Stimulated activated naive CD8-positive, alpha-beta T cell treated with anti-CD3 and anti-CD28 coated beads, Interleukin-15, amount 100 ng/mL, for 72 hours (primary cell): ENCODE measurements at regions not wholly inside any gene's neighbourhood (a gene's known extent, or its start where the extent isn't known, plus 50 kb on each side); places are given as distances from the start of the nearest gene placed in this dataset.

Experiments used
- ATAC-seq: fragments of 150-1000 bp; cut with Tn5 transposase; 2 replicates; pipeline ENCODE4 v1.10.0; 2021; ENCODE audit warnings: mild to moderate bottlenecking, moderate library complexity
- DNase-seq, 2 donors: peaks; one replicate each; pipeline ENCODE4 v3.0.0; 2021 to 2022
- H3K27ac Mint-ChIP-seq, 2 donors: one replicate each; pipeline ENCODE4 v1.8.0; 2022; ENCODE audit warnings: mild to moderate bottlenecking in 2 of 2, mixed read lengths in 2 of 2, moderate library complexity in 2 of 2
- H3K27me3 Mint-ChIP-seq: one replicate; pipeline ENCODE4 v1.8.0; 2022; ENCODE audit warnings: mixed read lengths
- H3K4me1 Mint-ChIP-seq: one replicate; pipeline ENCODE4 v1.8.0; 2022; ENCODE audit warnings: mild to moderate bottlenecking, mixed read lengths
- H3K4me3 Mint-ChIP-seq, 2 donors: one replicate each; pipeline ENCODE4 v1.8.0; 2022; ENCODE audit warnings: mild to moderate bottlenecking in 2 of 2, mixed read lengths in 2 of 2, moderate library complexity in 1 of 2
- H3K9me3 Mint-ChIP-seq, 2 donors: one replicate each; pipeline ENCODE4 v1.8.0; 2022; ENCODE audit warnings: mixed read lengths in 2 of 2

DNA sequence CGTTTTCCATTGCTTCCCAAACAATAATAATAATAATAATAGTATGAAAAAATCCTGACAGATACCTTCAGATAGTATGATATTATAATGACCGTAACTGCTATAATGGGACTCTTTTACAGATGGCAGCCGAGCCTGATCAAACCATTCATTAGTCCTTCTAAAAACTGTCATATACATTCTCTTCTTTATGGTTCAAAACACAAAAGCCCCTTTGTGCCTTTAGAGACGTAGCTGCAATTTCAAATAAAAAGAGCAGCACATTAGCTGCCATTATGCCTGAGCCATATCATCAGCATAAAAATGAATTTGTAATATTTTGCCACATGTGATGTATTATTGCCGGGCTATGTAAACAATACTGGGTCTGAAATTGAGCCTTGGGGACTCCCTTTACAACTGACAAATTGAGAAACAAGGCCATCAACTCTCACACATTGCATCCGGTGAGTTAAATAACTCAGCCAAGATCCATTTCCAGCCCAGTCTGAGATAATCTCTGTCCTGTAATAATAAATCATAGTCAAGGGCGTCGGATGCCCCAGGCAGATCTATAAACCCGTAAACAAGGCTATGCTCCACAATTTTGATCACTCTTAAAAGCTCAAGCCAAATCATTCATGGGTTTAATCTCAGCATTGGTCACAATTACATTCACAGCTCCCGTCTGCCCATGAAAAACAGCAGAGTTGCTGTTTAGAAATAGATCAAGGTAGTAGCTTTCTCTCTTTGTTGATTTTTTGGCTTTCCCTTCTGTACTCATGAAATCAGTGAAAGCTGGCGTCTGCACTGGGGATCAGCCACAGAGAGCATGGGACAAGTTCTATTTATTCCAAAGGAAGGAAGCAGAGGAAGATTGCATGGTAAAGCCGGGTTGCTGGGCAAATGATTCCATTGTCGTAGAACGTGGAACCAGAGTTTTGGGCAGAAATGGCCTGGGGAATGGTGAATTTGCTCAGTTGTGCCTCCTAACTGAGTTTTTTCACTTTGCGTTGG is 150.1 kb upstream of the BMPER start:
- no peak for DNase-seq
- no peaks in the 10 kb centered on the region for H3K4me1 Mint-ChIP-seq
- ATAC-seq = no peak
- H3K27me3 Mint-ChIP-seq = no peaks in the 10 kb centered on the region
- no peaks in the 10 kb centered on the region for H3K9me3 Mint-ChIP-seq
- no peak overlapping the region for H3K27ac Mint-ChIP-seq
- no peak overlapping the region for H3K4me3 Mint-ChIP-seq

DNA sequence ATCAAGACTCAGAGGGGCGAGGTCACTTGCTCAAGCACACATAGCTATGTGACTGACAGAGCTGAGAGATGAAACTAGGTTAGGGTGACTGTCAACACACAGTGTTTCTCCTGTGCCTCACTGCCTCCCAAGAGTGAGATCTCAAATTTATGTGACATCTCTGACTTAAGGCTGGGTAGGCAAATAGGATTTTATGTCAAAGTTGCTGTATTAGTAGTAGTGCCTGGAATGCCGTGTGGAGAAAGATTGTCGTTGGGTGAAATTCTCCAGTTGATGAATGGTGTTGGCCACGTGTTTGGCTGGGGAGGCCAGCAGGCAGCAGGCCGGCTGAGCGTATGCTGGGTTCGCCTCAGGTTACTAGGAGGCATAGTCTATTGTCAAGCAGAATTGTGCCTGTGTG is 148.3 kb upstream of the BMPER start:
- no peak for ATAC-seq
- DNase-seq = no peak
- no peak overlapping the region for H3K4me3 Mint-ChIP-seq
- H3K27me3 Mint-ChIP-seq = no peaks in the 10 kb centered on the region
- H3K9me3 Mint-ChIP-seq = no peaks in the 10 kb centered on the region
- no peak overlapping the region for H3K27ac Mint-ChIP-seq
- H3K4me1 Mint-ChIP-seq = no peaks in the 10 kb centered on the region

GRCh38 chr7:33757563-33758165 is 147.7 kb upstream of the BMPER start:
- ATAC-seq (no peak), DNase-seq (no peak)
- no peaks in the 10 kb centered on the region for H3K27me3 Mint-ChIP-seq
- H3K9me3 Mint-ChIP-seq = no peaks in the 10 kb centered on the region
- H3K4me3 Mint-ChIP-seq = no peak overlapping the region
- H3K4me1 Mint-ChIP-seq = no peaks in the 10 kb centered on the region
- no peak overlapping the region for H3K27ac Mint-ChIP-seq

DNA sequence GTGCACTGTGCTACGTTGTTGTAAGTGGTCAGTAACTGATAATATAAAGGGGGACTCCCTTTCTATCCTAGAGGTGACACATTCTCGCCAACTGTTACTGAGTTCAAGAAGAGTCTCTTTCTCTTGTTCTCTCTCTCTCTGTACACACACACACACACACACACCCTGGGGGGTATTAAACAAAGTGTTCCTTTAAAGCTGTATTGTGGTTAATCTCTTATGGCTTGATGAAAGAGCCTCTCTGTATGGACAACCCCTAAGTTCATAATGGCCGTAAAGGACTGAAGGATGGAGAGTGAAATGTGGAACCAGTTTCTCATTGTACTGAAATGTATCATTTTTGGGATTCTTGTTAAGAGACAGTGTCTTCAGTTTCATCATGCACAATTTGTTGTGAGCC is 145.2 kb upstream of the BMPER start:
- Mint-ChIP-seq H3K27me3 (no peaks in the 10 kb centered on the region), H3K9me3 (no peaks in the 10 kb centered on the region), H3K4me1 (no peaks in the 10 kb centered on the region), H3K27ac (no peak overlapping the region), H3K4me3 (no peak overlapping the region)
- ATAC-seq = no peak
- no peak for DNase-seq

- ATAC-seq = no peak
- DNase-seq = no peak
- no peaks in the 10 kb centered on the region for H3K9me3 Mint-ChIP-seq
These were observed 144.5 kb upstream of the BMPER start for GRCh38 chr7:33760834-33761233.

DNA sequence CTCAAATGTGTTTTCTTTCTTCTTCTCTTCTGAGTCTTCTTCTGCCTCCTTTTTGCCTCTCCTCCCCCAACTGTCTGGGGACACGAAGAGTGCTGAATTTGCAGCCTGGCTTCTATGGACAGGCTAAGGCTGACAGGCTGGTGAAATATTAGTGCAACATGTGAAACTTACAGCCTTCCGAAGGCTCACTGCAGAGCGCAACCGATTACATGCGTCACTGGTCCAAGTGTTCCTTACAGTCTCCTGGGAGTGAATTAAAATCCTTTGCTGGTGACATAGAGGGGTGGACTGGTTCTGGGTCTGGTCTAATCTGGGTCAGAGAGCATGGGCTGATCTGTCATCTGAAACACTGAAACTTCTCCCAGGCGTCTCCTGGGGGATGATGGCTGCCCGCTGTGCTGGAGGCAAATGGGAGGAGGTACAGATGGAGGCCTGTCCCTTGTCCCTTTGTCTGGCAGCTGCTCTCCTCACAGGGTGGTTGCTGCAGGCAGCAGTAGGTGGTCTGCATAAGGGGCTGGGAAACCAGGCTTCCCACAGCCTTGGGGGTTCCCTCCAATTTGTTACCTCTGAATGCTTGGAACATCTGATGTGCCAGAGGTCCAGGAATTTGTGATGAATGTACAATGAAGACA is 143.8 kb upstream of the BMPER start:
- ATAC-seq = no peak
- DNase-seq = no peak
- peak overlapping the region in 1 of 2 donors; percentile 27 for H3K27ac Mint-ChIP-seq
- no peaks in the 10 kb centered on the region for H3K4me1 Mint-ChIP-seq
- no peaks in the 10 kb centered on the region for H3K27me3 Mint-ChIP-seq
- H3K4me3 Mint-ChIP-seq = no peak overlapping the region
- no peaks in the 10 kb centered on the region for H3K9me3 Mint-ChIP-seq

More at GRCh38 chr7:33760834-33761233, 144.5 kb upstream of the BMPER start:
- no peaks in the 10 kb centered on the region for H3K27me3 Mint-ChIP-seq
- no peak overlapping the region for H3K27ac Mint-ChIP-seq
- H3K4me1 Mint-ChIP-seq = no peaks in the 10 kb centered on the region
- H3K4me3 Mint-ChIP-seq = no peak overlapping the region

DNA sequence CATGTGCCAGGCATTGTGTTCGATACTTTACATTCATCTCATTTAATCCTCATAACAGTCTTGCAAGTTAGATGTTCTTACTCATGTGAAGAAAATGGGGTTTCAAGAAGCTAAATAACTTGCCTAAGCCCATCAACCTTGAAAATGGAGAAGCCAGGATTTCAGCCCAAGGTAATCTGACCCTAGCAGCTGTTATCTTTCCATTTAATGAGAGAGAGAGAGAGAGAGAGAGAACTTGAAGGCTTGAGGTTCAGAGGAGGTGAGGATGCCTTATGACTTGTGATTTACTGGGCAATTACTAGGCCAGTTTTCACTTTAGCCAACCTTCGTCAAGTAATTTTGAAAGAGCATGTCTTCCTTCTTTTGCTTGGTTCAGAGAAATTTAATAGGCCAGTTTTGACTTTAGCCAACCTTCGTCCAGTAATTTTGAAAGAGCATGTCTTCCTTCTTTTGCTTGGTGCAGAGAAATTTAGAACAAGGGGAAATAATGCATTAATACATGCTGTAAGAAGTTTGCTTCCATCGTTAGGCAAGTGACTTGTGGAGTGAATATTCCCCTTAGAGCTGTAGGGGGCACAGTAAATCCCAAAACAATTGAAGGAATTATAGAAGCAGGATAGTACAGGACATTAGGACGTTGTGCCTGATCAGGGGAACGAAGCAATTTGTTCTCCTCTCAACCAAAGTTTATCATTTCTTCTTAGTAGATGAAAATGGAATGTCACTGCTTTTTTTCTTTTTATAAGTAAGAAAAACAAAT is 143.0 kb upstream of the BMPER start:
- Mint-ChIP-seq H3K4me3 (no peak overlapping the region), H3K27ac (peak overlapping the region in 1 of 2 donors; percentile 53), H3K9me3 (no peaks in the 10 kb centered on the region), H3K27me3 (no peaks in the 10 kb centered on the region), H3K4me1 (no peaks in the 10 kb centered on the region)
- no peak for ATAC-seq
- DNase-seq = no peak

- Mint-ChIP-seq H3K4me3 (no peak overlapping the region), H3K9me3 (no peaks in the 10 kb centered on the region), H3K27me3 (no peaks in the 10 kb centered on the region), H3K4me1 (no peaks in the 10 kb centered on the region), H3K27ac (peak overlapping the region in 1 of 2 donors; percentile 53)
- DNase-seq (no peak), ATAC-seq (no peak)
These were observed 142.4 kb upstream of the BMPER start for GRCh38 chr7:33762911-33763306.

DNA sequence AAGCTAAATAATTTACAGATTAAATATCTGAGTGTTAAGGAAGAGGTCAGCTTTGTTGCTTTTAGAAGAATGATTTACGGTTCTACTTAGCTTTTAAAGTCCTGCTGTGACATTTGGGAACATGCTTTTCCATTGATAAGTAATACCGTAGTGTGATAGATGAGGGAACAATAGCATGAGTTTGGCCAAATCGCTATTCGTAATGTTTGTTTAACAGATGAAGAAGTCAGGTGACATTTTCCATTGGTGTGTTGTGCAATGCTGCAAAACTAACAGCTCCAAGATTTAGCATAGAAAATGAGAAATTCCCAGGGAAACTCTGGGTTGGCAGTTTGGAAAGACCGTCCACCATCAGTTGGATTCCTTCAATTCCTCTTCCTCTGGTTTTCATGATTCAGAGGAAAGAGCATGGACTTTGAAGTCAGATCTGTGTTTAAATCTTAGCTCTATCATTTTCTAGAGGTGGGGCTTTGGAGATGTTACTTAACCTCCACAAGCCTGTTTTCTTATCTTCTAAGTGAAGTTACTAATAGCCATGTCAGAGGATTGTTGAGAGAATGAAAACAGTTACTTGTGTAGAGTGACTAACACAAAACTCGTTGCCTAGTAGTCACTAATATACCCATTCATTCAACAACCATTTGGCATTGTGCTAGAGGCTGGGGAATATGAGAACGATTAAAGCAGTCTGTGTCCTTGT is 140.4 kb upstream of the BMPER start:
- DNase-seq = no peak
- ATAC-seq = no peak
- Mint-ChIP-seq H3K4me1 (no peaks in the 10 kb centered on the region), H3K27me3 (no peaks in the 10 kb centered on the region), H3K9me3 (no peaks in the 10 kb centered on the region), H3K27ac (no peak overlapping the region), H3K4me3 (no peak overlapping the region)

DNA sequence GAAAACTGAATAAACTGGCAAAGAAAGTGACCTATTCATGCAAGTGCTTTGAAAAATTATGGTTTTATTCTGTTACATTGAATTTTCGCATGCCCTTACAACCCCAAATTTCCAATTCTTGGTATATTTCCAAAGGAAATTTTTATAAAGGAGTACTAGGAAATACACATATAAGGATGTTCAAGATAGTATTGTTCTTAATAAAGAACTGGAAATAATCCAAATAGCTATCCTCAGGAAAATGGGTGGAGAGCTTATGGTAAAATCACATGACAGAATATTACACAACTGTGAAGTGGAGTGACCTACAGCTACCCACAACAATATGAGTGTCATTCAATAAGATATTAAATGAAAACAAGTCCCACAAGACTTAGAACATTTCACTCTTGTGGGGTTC is 138.9 kb upstream of the BMPER start:
- no peak overlapping the region for H3K4me3 Mint-ChIP-seq
- H3K4me1 Mint-ChIP-seq = no peaks in the 10 kb centered on the region
- H3K27ac Mint-ChIP-seq = no peak overlapping the region
- H3K9me3 Mint-ChIP-seq = no peaks in the 10 kb centered on the region
- no peaks in the 10 kb centered on the region for H3K27me3 Mint-ChIP-seq
- DNase-seq (no peak), ATAC-seq (no peak)

DNA sequence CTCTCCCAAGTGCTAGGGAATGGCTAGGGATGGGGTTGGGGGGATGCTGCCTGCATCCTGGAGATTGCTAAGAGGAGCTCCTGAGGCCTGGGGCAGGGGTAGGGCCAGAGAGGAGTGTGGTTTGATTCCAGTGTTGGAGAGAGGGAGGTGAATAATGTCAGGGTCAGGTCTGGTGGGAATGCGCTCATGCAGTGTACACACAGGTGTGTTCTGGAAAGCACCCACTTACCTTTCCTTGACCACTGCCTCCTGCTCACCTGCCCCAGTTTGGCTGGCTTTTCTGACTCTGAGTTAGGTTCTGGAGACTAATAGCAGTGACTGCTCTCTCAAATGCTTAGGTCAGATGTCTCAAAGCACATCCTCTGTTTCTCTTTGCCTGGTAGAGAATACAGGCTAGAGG is 135.4 kb upstream of the BMPER start:
- DNase-seq = no peak
- Mint-ChIP-seq H3K4me1 (no peaks in the 10 kb centered on the region), H3K9me3 (no peaks in the 10 kb centered on the region), H3K27ac (no peak overlapping the region), H3K27me3 (no peaks in the 10 kb centered on the region), H3K4me3 (no peak overlapping the region)
- ATAC-seq = no peak

- Mint-ChIP-seq H3K27ac (no peak overlapping the region), H3K9me3 (no peaks in the 10 kb centered on the region), H3K4me1 (no peaks in the 10 kb centered on the region), H3K27me3 (no peaks in the 10 kb centered on the region), H3K4me3 (no peak overlapping the region)
- ATAC-seq (no peak), DNase-seq (no peak)
These were observed 134.8 kb upstream of the BMPER start for GRCh38 chr7:33770576-33770975.

DNA sequence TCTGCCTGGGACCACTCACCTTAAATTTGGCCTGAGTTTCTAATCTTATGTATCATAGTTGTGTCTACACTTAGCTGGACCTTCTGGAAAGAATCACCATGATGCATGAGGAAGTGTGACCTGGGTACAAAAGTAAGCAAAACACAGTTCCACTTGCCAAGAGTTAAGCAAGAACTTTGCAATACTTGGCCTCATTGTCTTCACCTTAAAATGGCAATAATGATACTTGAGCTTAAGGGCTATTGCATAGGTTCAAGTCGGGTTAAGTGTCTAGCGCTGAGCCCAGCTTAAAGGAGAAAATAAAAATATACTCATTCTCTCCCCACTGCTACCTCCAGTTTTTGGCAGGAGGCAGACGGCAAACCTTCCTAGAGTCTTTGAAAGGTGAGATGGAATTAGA is 133.9 kb upstream of the BMPER start:
- no peak overlapping the region for H3K4me3 Mint-ChIP-seq

DNA sequence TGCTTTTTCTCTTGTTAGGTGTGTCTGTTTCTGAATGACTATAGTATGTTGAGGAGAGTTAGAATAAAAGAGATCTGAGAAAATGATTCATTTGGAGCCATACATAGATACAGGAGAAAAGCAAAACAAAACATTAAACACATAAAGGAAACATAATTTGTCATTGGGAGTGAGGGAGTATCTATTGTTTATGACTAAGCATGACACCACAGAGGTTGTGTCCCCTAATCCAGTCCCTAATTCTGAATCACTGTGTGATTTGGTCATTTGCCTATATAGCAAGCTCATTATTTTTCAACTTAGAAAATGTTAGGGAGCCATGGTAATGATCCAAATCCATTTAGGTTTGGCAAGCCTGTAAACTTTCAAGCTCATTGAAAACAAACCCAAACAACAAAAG is 132.3 kb upstream of the BMPER start:
- H3K27me3 Mint-ChIP-seq = no peaks in the 10 kb centered on the region
- H3K9me3 Mint-ChIP-seq = no peaks in the 10 kb centered on the region
- ATAC-seq (peak; percentile 77), DNase-seq (no peak)
- H3K4me1 Mint-ChIP-seq = no peaks in the 10 kb centered on the region
- no peak overlapping the region for H3K4me3 Mint-ChIP-seq
- H3K27ac Mint-ChIP-seq = peak overlapping the region in 1 of 2 donors; percentile 3

More for the DNA sequence above, 133.9 kb upstream of the BMPER start:
- H3K9me3 Mint-ChIP-seq = no peaks in the 10 kb centered on the region
- H3K27me3 Mint-ChIP-seq = no peaks in the 10 kb centered on the region
- ATAC-seq (no peak), DNase-seq (no peak)
- no peak overlapping the region for H3K27ac Mint-ChIP-seq
- H3K4me1 Mint-ChIP-seq = no peaks in the 10 kb centered on the region
